GM23338 (cell line): ENCODE measurements at regions not wholly inside any gene's neighbourhood (a gene's known extent, or its start where the extent isn't known, plus 50 kb on each side); places are given as distances from the start of the nearest gene placed in this dataset.

Source experiments
- ATAC-seq: fragments of 200-7000 bp; cut with Tn5 transposase; 3 replicates; pipeline ENCODE4 v1.9.1; 2020
- DNase-seq: peaks from one replicate; pipeline ENCODE4 v3.0.0-alpha.2; 2015; ENCODE audit warnings: low spot score
- H2AFZ ChIP-seq: fragments of 200-600 bp; sonication (generic); 2 replicates; pipeline ENCODE4 v1.8.0; 2016; ENCODE audit warnings: antibody characterized with exemption, mild to moderate bottlenecking, moderate library complexity
- H3F3A ChIP-seq: fragments of 200-600 bp; sonication (generic); replicated peaks from 2 replicates; pipeline ENCODE4 v1.8.0; 2017; ENCODE audit warnings: antibody characterized with exemption, mixed run types, low read depth
- H3K27ac ChIP-seq: fragments of 200-600 bp; sonication (generic); 2 replicates; pipeline ENCODE4 v1.6.1; 2016; ENCODE audit warnings: low read depth
- H3K27me3 ChIP-seq: fragments of 200-600 bp; sonication (generic); 2 replicates; pipeline ENCODE4 v1.8.0; 2016; ENCODE audit warnings: mild to moderate bottlenecking, mixed run types, moderate library complexity; ENCODE audit not compliant: insufficient read depth
- H3K36me3 ChIP-seq: fragments of 200-600 bp; sonication (generic); 2 replicates; pipeline ENCODE4 v1.8.0; 2016; ENCODE audit warnings: mild to moderate bottlenecking; ENCODE audit not compliant: insufficient read depth
- H3K4me1 ChIP-seq: fragments of 200-600 bp; sonication (generic); 2 replicates; pipeline ENCODE4 v1.8.0; 2016; ENCODE audit warnings: mild to moderate bottlenecking, moderate library complexity; ENCODE audit not compliant: insufficient read depth
- H3K4me2 ChIP-seq: fragments of 200-600 bp; sonication (generic); 2 replicates; pipeline ENCODE4 v1.7.1; 2017; ENCODE audit warnings: mixed run types
- H3K4me3 ChIP-seq: fragments of 200-600 bp; sonication (generic); 2 replicates; pipeline ENCODE4 v1.6.1; 2016; ENCODE audit warnings: mixed run types
- H3K79me2 ChIP-seq: fragments of 200-600 bp; sonication (generic); replicated peaks from 2 replicates; pipeline ENCODE4 v1.8.0; 2017; ENCODE audit warnings: mild to moderate bottlenecking; ENCODE audit not compliant: insufficient read depth
- H3K9me2 ChIP-seq: fragments of 200-600 bp; sonication (generic); 2 replicates; pipeline ENCODE4 v1.8.0; 2017; ENCODE audit not compliant: insufficient read depth
- H4K20me1 ChIP-seq: fragments of 200-600 bp; sonication (generic); replicated peaks from 2 replicates; pipeline ENCODE4 v1.8.0; 2017; ENCODE audit warnings: mild to moderate bottlenecking; ENCODE audit not compliant: insufficient read depth
- H3K27ac Mint-ChIP-seq: 2 replicates; pipeline ENCODE4 v1.8.0; 2020; ENCODE audit warnings: inconsistent platforms, mild to moderate bottlenecking, moderate library complexity, mixed read lengths
- H3K27me3 Mint-ChIP-seq: 3 replicates; pipeline ENCODE4 v1.8.0; 2022; ENCODE audit warnings: low read depth, mild to moderate bottlenecking, moderate library complexity, mixed read lengths, inconsistent platforms; ENCODE audit not compliant: insufficient read depth, poor library complexity
- H3K36me3 Mint-ChIP-seq: 3 replicates; pipeline ENCODE4 v1.8.0; 2021; ENCODE audit warnings: low read depth, mild to moderate bottlenecking, inconsistent platforms, moderate library complexity, mixed read lengths
- H3K4me1 Mint-ChIP-seq: 3 replicates; pipeline ENCODE4 v1.8.0; 2020; ENCODE audit warnings: mild to moderate bottlenecking, inconsistent platforms, mixed read lengths
- H3K4me3 Mint-ChIP-seq: 3 replicates; pipeline ENCODE4 v1.8.0; 2021; ENCODE audit warnings: moderate library complexity, mild to moderate bottlenecking, inconsistent platforms, mixed read lengths
- H3K9me3 Mint-ChIP-seq: 3 replicates; pipeline ENCODE4 v1.8.0; 2020; ENCODE audit warnings: moderate library complexity, mild to moderate bottlenecking, inconsistent platforms, mixed read lengths
- CREB1 ChIP-seq: fragments of 250-450 bp; sonication (Bioruptor Pico); IDR thresholded peaks from 2 replicates; pipeline ENCODE4 v1.5.0; 2020; ENCODE audit warnings: low read depth, mild to moderate bottlenecking, moderate library complexity
- CTCF ChIP-seq, 2 experiments: fragments of 200-600 bp in 1 of 2; sonication (generic) in 1 of 2; conservative IDR thresholded peaks; 2 replicates each; pipeline versions ENCODE4 v1.5.1 to v1.6.1; 2016 to 2017; ENCODE audit warnings: antibody characterized with exemption in 2 of 2, low read depth in 2 of 2, mild to moderate bottlenecking in 2 of 2, moderate library complexity in 1 of 2
- EZH2 ChIP-seq: fragments of 200-600 bp; sonication (generic); IDR thresholded peaks from one replicate; pipeline ENCODE4 v1.8.0; 2017; ENCODE audit warnings: antibody characterized with exemption, mild to moderate bottlenecking, low read depth; ENCODE audit not compliant: unreplicated experiment
- EZH2phosphoT487 ChIP-seq: fragments of 200-600 bp; sonication (generic); IDR thresholded peaks from one replicate; pipeline ENCODE4 v1.8.1; 2018; ENCODE audit warnings: antibody characterized with exemption; ENCODE audit not compliant: unreplicated experiment
- JUNB ChIP-seq: IDR thresholded peaks from one replicate; pipeline ENCODE4 v1.6.1; 2016; ENCODE audit warnings: antibody characterized with exemption; ENCODE audit not compliant: unreplicated experiment
- NANOG ChIP-seq: IDR thresholded peaks from 2 replicates; pipeline ENCODE4 v1.6.1; 2016; ENCODE audit warnings: antibody characterized with exemption, borderline replicate concordance
- POLR2AphosphoS5 ChIP-seq: IDR thresholded peaks from 2 replicates; pipeline ENCODE4 v1.6.1; 2016; ENCODE audit warnings: antibody characterized with exemption, low read depth
- REST ChIP-seq: IDR thresholded peaks from one replicate; pipeline ENCODE4 v1.6.1; 2018; ENCODE audit warnings: antibody characterized with exemption; ENCODE audit not compliant: unreplicated experiment
- STAT1 ChIP-seq: IDR thresholded peaks from one replicate; pipeline ENCODE4 v1.6.1; 2016; ENCODE audit warnings: antibody characterized with exemption; ENCODE audit not compliant: unreplicated experiment
- ZNF114 ChIP-seq: fragments of 250-450 bp; sonication (Bioruptor Pico); IDR thresholded peaks from 2 replicates; pipeline ENCODE4 v1.5.0; 2020; ENCODE audit warnings: mild to moderate bottlenecking, moderate library complexity
- ZNF331 ChIP-seq: fragments of 250-450 bp; sonication (Bioruptor Pico); IDR thresholded peaks from 2 replicates; pipeline ENCODE4 v1.5.0; 2020; ENCODE audit warnings: low read depth, mild to moderate bottlenecking, moderate library complexity
- TF ChIP-seq, protein P1 (sequence below): IDR thresholded peaks from 2 replicates; pipeline ENCODE4 v1.6.1; 2016; ENCODE audit warnings: antibody characterized with exemption

DNA sequence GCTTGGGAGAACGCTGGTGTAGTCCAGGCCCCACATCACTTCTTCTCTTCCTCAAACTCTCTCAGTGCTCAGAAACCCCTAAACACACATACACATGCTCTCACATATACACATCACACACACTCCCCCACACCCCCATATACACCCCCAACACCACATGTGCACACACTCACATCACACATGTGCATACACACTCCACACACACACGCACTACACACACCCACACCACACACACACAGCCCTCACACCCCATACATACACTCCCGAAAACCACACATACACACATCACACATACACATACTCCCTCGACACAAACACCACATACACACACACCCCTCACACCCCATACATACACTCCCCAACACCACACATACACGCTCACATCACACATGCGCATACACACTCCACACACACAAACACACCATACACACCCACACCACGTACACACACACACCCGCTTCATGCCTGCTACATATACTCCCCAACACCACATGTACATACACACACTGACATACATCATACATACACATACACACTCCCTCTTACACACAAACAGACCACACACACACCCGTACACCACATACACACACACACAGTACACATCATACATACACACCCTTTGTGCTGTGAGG is 110.3 kb upstream of the TMEM170B start:
- Histone ChIP-seq H3K4me2 (no peak overlapping the region), H3K79me2 (no peaks in the 10 kb centered on the region), H3K27me3 (no peaks in the 10 kb centered on the region), H3K9me2 (no peaks in the 10 kb centered on the region; the same call in 1 of the 2 replicates), H3F3A (no peaks in the 10 kb centered on the region), H2AFZ (no peak overlapping the region), H4K20me1 (no peaks in the 10 kb centered on the region), H3K4me3 (no peak overlapping the region), H3K4me1 (peaks cover 23% of the 10 kb centered on the region), H3K36me3 (no peaks in the 10 kb centered on the region), H3K27ac (no peak overlapping the region)
- no peaks in the 10 kb centered on the region for H3K9me3 Mint-ChIP-seq
- no peak overlapping the region; the same call in 1 of the 2 replicates for H3K27ac Mint-ChIP-seq
- H3K4me3 Mint-ChIP-seq: no peak overlapping the region
- no peak for DNase-seq
- TF ChIP-seq ZNF114: no peak
- no peak for TF ChIP-seq JUNB
- TF ChIP-seq EZH2phosphoT487: no peak
- no peak for TF ChIP-seq STAT1
- peaks cover 9% of the 10 kb centered on the region for H3K27me3 Mint-ChIP-seq
- no peak for ATAC-seq
- no peaks in the 10 kb centered on the region for H3K36me3 Mint-ChIP-seq
- H3K4me1 Mint-ChIP-seq: peaks cover 43% of the 10 kb centered on the region

DNA sequence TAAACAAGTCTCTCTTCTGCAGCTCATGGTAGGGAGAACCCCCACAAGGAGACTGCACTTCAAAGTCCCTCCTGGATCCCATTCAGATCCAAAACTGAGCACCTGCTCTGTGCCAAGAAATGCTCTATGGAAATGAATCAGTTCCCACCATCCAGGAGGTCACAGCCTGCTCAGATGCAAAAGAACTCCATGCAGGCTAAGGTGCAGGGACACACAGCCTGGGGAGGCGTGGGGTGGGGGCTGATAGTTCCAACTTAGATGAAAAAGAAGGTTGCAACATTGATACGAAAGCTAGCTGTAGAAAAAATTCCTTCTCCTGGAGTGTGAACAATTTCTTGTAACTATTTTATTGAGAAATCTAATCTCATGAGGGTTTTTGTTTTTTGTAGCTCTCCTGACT is 111.0 kb upstream of the TMEM170B start:
- Mint-ChIP-seq H3K4me3 (no peak overlapping the region), H3K9me3 (no peaks in the 10 kb centered on the region), H3K27ac (no peak overlapping the region; the same call in 1 of the 2 replicates), H3K27me3 (peaks cover 9% of the 10 kb centered on the region), H3K36me3 (no peaks in the 10 kb centered on the region), H3K4me1 (peaks cover 43% of the 10 kb centered on the region)
- Histone ChIP-seq H3K4me1 (peaks cover 23% of the 10 kb centered on the region), H4K20me1 (no peaks in the 10 kb centered on the region), H2AFZ (no peak overlapping the region), H3K36me3 (no peaks in the 10 kb centered on the region), H3F3A (no peaks in the 10 kb centered on the region), H3K4me2 (no peak overlapping the region), H3K9me2 (no peaks in the 10 kb centered on the region; the same call in 1 of the 2 replicates), H3K27me3 (no peaks in the 10 kb centered on the region), H3K27ac (no peak overlapping the region), H3K79me2 (no peaks in the 10 kb centered on the region), H3K4me3 (no peak overlapping the region)
- ATAC-seq (no peak), DNase-seq (no peak)
- TF ChIP-seq NANOG: no peak
- no peak for TF ChIP-seq JUNB
- no peak for TF ChIP-seq ZNF331 (CRISPR knock-in tag)
- no peak for TF ChIP-seq CREB1 (CRISPR knock-in tag)
- no peak for TF ChIP-seq ZNF114
- TF ChIP-seq CTCF (conservative IDR thresholded peaks at IDR 0.05; ENCODE audit: low read depth in 2 of 2): no peak
- no peak for TF ChIP-seq EZH2phosphoT487
- TF ChIP-seq REST: no peak
- TF ChIP-seq POLR2AphosphoS5: no peak
- TF ChIP-seq, protein P1, sequence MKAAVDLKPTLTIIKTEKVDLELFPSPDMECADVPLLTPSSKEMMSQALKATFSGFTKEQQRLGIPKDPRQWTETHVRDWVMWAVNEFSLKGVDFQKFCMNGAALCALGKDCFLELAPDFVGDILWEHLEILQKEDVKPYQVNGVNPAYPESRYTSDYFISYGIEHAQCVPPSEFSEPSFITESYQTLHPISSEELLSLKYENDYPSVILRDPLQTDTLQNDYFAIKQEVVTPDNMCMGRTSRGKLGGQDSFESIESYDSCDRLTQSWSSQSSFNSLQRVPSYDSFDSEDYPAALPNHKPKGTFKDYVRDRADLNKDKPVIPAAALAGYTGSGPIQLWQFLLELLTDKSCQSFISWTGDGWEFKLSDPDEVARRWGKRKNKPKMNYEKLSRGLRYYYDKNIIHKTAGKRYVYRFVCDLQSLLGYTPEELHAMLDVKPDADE: no peak
- TF ChIP-seq EZH2: no peak
- no peak for TF ChIP-seq STAT1
